HL-60 (cell line): ENCODE measurements at regions not wholly inside any gene's neighbourhood (a gene's known extent, or its start where the extent isn't known, plus 50 kb on each side); places are given as distances from the start of the nearest gene placed in this dataset.

Source experiments
- CTCF ChIP-seq: IDR thresholded peaks from one replicate; pipeline ENCODE4 v1.5.1; 2011; ENCODE audit warnings: low read length, control low read depth, inconsistent platforms; ENCODE audit not compliant: insufficient read depth
- POLR2AphosphoS5 ChIP-seq: IDR thresholded peaks from 2 replicates; pipeline ENCODE4 v1.6.1; 2012; ENCODE audit warnings: low read depth
- SPI1 ChIP-seq: IDR thresholded peaks from 2 replicates; pipeline ENCODE4 v1.6.1; 2012; ENCODE audit warnings: low read depth, mild to moderate bottlenecking, borderline replicate concordance
- TF ChIP-seq, protein P1 (sequence below): IDR thresholded peaks from 2 replicates; pipeline ENCODE4 v1.6.1; 2012; ENCODE audit warnings: low read depth; ENCODE audit not compliant: insufficient replicate concordance

GRCh38 chr6:104251651-104252050 lies 608.1 kb downstream of the HACE1 start:
- no peak for TF ChIP-seq CTCF
- TF ChIP-seq, protein P1, sequence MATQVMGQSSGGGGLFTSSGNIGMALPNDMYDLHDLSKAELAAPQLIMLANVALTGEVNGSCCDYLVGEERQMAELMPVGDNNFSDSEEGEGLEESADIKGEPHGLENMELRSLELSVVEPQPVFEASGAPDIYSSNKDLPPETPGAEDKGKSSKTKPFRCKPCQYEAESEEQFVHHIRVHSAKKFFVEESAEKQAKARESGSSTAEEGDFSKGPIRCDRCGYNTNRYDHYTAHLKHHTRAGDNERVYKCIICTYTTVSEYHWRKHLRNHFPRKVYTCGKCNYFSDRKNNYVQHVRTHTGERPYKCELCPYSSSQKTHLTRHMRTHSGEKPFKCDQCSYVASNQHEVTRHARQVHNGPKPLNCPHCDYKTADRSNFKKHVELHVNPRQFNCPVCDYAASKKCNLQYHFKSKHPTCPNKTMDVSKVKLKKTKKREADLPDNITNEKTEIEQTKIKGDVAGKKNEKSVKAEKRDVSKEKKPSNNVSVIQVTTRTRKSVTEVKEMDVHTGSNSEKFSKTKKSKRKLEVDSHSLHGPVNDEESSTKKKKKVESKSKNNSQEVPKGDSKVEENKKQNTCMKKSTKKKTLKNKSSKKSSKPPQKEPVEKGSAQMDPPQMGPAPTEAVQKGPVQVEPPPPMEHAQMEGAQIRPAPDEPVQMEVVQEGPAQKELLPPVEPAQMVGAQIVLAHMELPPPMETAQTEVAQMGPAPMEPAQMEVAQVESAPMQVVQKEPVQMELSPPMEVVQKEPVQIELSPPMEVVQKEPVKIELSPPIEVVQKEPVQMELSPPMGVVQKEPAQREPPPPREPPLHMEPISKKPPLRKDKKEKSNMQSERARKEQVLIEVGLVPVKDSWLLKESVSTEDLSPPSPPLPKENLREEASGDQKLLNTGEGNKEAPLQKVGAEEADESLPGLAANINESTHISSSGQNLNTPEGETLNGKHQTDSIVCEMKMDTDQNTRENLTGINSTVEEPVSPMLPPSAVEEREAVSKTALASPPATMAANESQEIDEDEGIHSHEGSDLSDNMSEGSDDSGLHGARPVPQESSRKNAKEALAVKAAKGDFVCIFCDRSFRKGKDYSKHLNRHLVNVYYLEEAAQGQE, result no peak
- no peak for TF ChIP-seq POLR2AphosphoS5
- no peak for TF ChIP-seq SPI1
